ENCODE measurements at regions not wholly inside any gene's neighbourhood (a gene's known extent, or its start where the extent isn't known, plus 50 kb on each side); places are given as distances from the start of the nearest gene placed in this dataset.

- no peak for DNase-seq
- H3K27ac ChIP-seq, result no peak overlapping the region
- TF ChIP-seq CTCF (IDR thresholded peaks at IDR 0.05), result no peak
- no peaks in the 10 kb centered on the region for H3K27me3 ChIP-seq
- H3K4me1 ChIP-seq, result no peaks in the 10 kb centered on the region
- intact Hi-C loops (cut with DNase I), result no loop called here
- H3K36me3 ChIP-seq, result no peaks in the 10 kb centered on the region
- no peaks in the 10 kb centered on the region for H3K9me3 ChIP-seq
- H3K4me3 ChIP-seq, result no peak overlapping the region
- no peak overlapping the region for H3K9ac ChIP-seq (ENCODE audit: low read depth in 2 of 2, low read length in 2 of 2)
These were observed 242.2 kb downstream of the PTPRC start for GRCh38 chr1:198880818-198881597.

GRCh38 chr1:198883184-198883583, 244.3 kb downstream of the PTPRC start:
- intact Hi-C loops (cut with DNase I), result no loop called here
- Histone ChIP-seq H3K4me3 (no peak overlapping the region), H3K9ac (ENCODE audit: low read depth in 2 of 2, low read length in 2 of 2) (no peak overlapping the region), H3K9me3 (no peaks in the 10 kb centered on the region), H3K27ac (no peak overlapping the region), H3K36me3 (no peaks in the 10 kb centered on the region), H3K4me1 (no peaks in the 10 kb centered on the region), H3K27me3 (no peaks in the 10 kb centered on the region)
- no peak for TF ChIP-seq CTCF (IDR thresholded peaks at IDR 0.05)
- no peak for DNase-seq

GRCh38 chr1:198887866-198888265, 249.0 kb downstream of the PTPRC start:
- H3K36me3 ChIP-seq, result no peaks in the 10 kb centered on the region
- no peaks in the 10 kb centered on the region for H3K9me3 ChIP-seq
- no peak overlapping the region for H3K27ac ChIP-seq
- no peaks in the 10 kb centered on the region for H3K27me3 ChIP-seq
- intact Hi-C loops (cut with DNase I), result no loop called here
- DNase-seq, result no peak
- no peak overlapping the region for H3K4me3 ChIP-seq
- no peaks in the 10 kb centered on the region for H3K4me1 ChIP-seq
- no peak overlapping the region for H3K9ac ChIP-seq (ENCODE audit: low read depth in 2 of 2, low read length in 2 of 2)
- no peak for TF ChIP-seq CTCF (IDR thresholded peaks at IDR 0.05)

- no peak for DNase-seq
- Histone ChIP-seq H3K4me1 (no peaks in the 10 kb centered on the region), H3K36me3 (no peaks in the 10 kb centered on the region), H3K9me3 (no peaks in the 10 kb centered on the region), H3K27ac (no peak overlapping the region), H3K27me3 (no peaks in the 10 kb centered on the region), H3K9ac (ENCODE audit: low read depth in 2 of 2, low read length in 2 of 2) (no peak overlapping the region), H3K4me3 (no peak overlapping the region)
- no peak for TF ChIP-seq CTCF (IDR thresholded peaks at IDR 0.05)
- intact Hi-C loops (cut with DNase I), result no loop called here
These were observed 249.6 kb downstream of the PTPRC start for GRCh38 chr1:198888379-198888943.

- no peak overlapping the region for H3K27ac ChIP-seq
- DNase-seq, result no peak
- H3K4me3 ChIP-seq, result no peak overlapping the region
- no peaks in the 10 kb centered on the region for H3K27me3 ChIP-seq
- H3K9ac ChIP-seq (ENCODE audit: low read depth in 2 of 2, low read length in 2 of 2), result no peak overlapping the region
- intact Hi-C loops (cut with DNase I), result no loop called here
- no peaks in the 10 kb centered on the region for H3K9me3 ChIP-seq
- no peaks in the 10 kb centered on the region for H3K36me3 ChIP-seq
- TF ChIP-seq CTCF (IDR thresholded peaks at IDR 0.05), result no peak
- no peaks in the 10 kb centered on the region for H3K4me1 ChIP-seq
These were observed 250.3 kb downstream of the PTPRC start for GRCh38 chr1:198889101-198889500.

Measured in colonic mucosa (tissue), 4 donors.